ENCODE measurements at regions not wholly inside any gene's neighbourhood (a gene's known extent, or its start where the extent isn't known, plus 50 kb on each side); places are given as distances from the start of the nearest gene placed in this dataset.

- no peak overlapping the region for H4K5ac ChIP-seq (ENCODE audit: low read depth, low read length)
- H4K91ac ChIP-seq (ENCODE audit: insufficient read depth, low read depth, low read length): no peak overlapping the region
- no peak overlapping the region for H2AFZ ChIP-seq (replicated peaks; ENCODE audit: low read length, poor library complexity)
- no peak overlapping the region for H2BK120ac ChIP-seq (ENCODE audit: low read depth, low read length)
- H3K9me1 ChIP-seq (ENCODE audit: insufficient read depth, low read length): no peaks in the 10 kb centered on the region
- H3K9me3 ChIP-seq (ENCODE audit: control insufficient read depth, insufficient read depth, low read length): no peaks in the 10 kb centered on the region
- no peak for ATAC-seq (ENCODE audit: low read depth)
- H2AK5ac ChIP-seq (ENCODE audit: low read depth, low read length): no peak overlapping the region
- H4K8ac ChIP-seq (ENCODE audit: low read depth in 2 of 2, low read length in 2 of 2): no peak overlapping the region
- dilution Hi-C loops (cut with HindIII; ENCODE audit: low sequenced_read_pairs, unreplicated experiment): no loop called here
- in situ Hi-C loops (cut with MboI; ENCODE audit: low sequenced_read_pairs): no loop called here
- H3K18ac ChIP-seq (ENCODE audit: low read depth, low read length): no peak overlapping the region
- no peaks in the 10 kb centered on the region for H3K27me3 ChIP-seq (ENCODE audit: control insufficient read depth, insufficient read depth, low read length)
- no peak overlapping the region for H2AK9ac ChIP-seq (replicated peaks; ENCODE audit: low read depth, low read length, poor library complexity)
- no peak overlapping the region for H3K4me3 ChIP-seq (ENCODE audit: insufficient read depth, low read depth, low read length)
- no peaks in the 10 kb centered on the region for H3K4me1 ChIP-seq (ENCODE audit: control insufficient read depth, insufficient read depth, low read length)
- no peak overlapping the region for H3K27ac ChIP-seq (ENCODE audit: insufficient read depth, low read length)
- no peak overlapping the region for H3K14ac ChIP-seq (replicated peaks; ENCODE audit: low read depth, low read length)
- intact Hi-C loops (cut with micrococcal nuclease): no loop called here
- no peak overlapping the region for H2BK20ac ChIP-seq (ENCODE audit: low read depth, low read length)
- no peaks in the 10 kb centered on the region for H4K20me1 ChIP-seq (ENCODE audit: insufficient read depth, low read length)
- H3K9ac ChIP-seq (ENCODE audit: low read depth, low read length): no peak overlapping the region
- BruUV-seq (replicated peaks): no TSS peak
- no peak overlapping the region for H2BK5ac ChIP-seq (ENCODE audit: low read depth, low read length, poor library complexity, severe bottlenecking)
- POLR2A ChIA-PET (ENCODE audit: unreplicated experiment): no interaction called here
- TF ChIP-seq USF2 (IDR thresholded peaks at IDR 0.05; ENCODE audit: low read depth, low read length) (no peak), RCOR1 (IDR thresholded peaks at IDR 0.05; ENCODE audit: insufficient replicate concordance, low read length) (no peak), MXI1 (IDR thresholded peaks at IDR 0.05; ENCODE audit: borderline replicate concordance, low read depth, low read length) (no peak), RFX5 (IDR thresholded peaks at IDR 0.05; ENCODE audit: low read depth, low read length) (no peak), MAZ (IDR thresholded peaks at IDR 0.05; ENCODE audit: borderline replicate concordance, low read depth, low read length) (no peak), RAD21 (IDR thresholded peaks at IDR 0.05; ENCODE audit: low read length) (no peak), CTCF (conservative IDR thresholded peaks at IDR 0.05; ENCODE audit: low read depth, low read length) (no peak), NFE2L2 (IDR thresholded peaks at IDR 0.05; ENCODE audit: low read depth, low read length) (no peak), POLR2A (IDR thresholded peaks at IDR 0.05; ENCODE audit: low read depth, low read length) (no peak), FOS (IDR thresholded peaks at IDR 0.05; ENCODE audit: low read depth, low read length) (no peak), SMC3 (IDR thresholded peaks at IDR 0.05; ENCODE audit: low read depth, low read length) (no peak), MAFK (IDR thresholded peaks at IDR 0.05; ENCODE audit: low read depth, low read length) (no peak), CHD1 (IDR thresholded peaks at IDR 0.05; ENCODE audit: low read depth, low read length) (no peak), ELK1 (IDR thresholded peaks at IDR 0.05; ENCODE audit: borderline replicate concordance, low read depth, low read length) (no peak)
- H3K4me2 ChIP-seq (ENCODE audit: low read depth, low read length): no peak overlapping the region
- CTCF ChIA-PET: interaction anchor here (0.6 kb wide), 1 partner anchor 80 kb away, joined by 4 read pairs; no protein-coding TSS in a partner anchor
- no peaks in the 10 kb centered on the region for H3K79me1 ChIP-seq (ENCODE audit: low read depth in 1 of 2, low read length in 2 of 2)
- H3K56ac ChIP-seq (ENCODE audit: extremely low read depth, insufficient read depth, low read length): no peak overlapping the region
- H3K4ac ChIP-seq (ENCODE audit: low read depth, low read length): no peak overlapping the region
- H2BK15ac ChIP-seq (ENCODE audit: low read depth, low read length): no peak overlapping the region
- H3K23ac ChIP-seq (ENCODE audit: low read depth, low read length): no peak overlapping the region
- H3K36me3 ChIP-seq (ENCODE audit: control insufficient read depth, insufficient read depth, low read length): no peaks in the 10 kb centered on the region
- DNase-seq: no peak
Measured at GRCh38 chr19:31534231-31534630, 185.0 kb upstream of the TSHZ3 start.

Data from IMR-90 (cell line).